Cardiac muscle cell (in vitro differentiated cells and primary cell): ENCODE measurements at regions not wholly inside any gene's neighbourhood (a gene's known extent, or its start where the extent isn't known, plus 50 kb on each side); places are given as distances from the start of the nearest gene placed in this dataset.

ENCODE experiments used
- DNase-seq, 2 donors: peaks; one replicate each; pipeline versions ENCODE4 v3.0.0 to v3.0.0-alpha.2; 2010 to 2017; ENCODE audit warnings: low read depth in 1 of 2, low spot score in 1 of 2
- H3K27ac ChIP-seq: fragments of 200-600 bp; sonication (generic); 2 replicates; pipeline ENCODE4 v1.5.1; 2016
- H3K27me3 ChIP-seq: fragments of 200-600 bp; sonication (generic); 2 replicates; pipeline ENCODE4 v1.6.0; 2016; ENCODE audit warnings: control low read depth
- H3K36me3 ChIP-seq: fragments of 200-600 bp; sonication (generic); 2 replicates; pipeline ENCODE4 v1.5.1; 2016; ENCODE audit warnings: control low read depth
- H3K4me1 ChIP-seq: fragments of 200-600 bp; sonication (generic); 2 replicates; pipeline ENCODE4 v1.8.1; 2017; ENCODE audit warnings: low read depth, mild to moderate bottlenecking, mixed run types
- H3K4me3 ChIP-seq: fragments of 200-600 bp; sonication (generic); 2 replicates; pipeline ENCODE4 v1.5.1; 2016; ENCODE audit warnings: mild to moderate bottlenecking
- H3K9me3 ChIP-seq: fragments of 200-600 bp; sonication (generic); 2 replicates; pipeline ENCODE4 v1.5.1; 2017; ENCODE audit warnings: low read depth, mild to moderate bottlenecking, control low read depth
- CTCF ChIP-seq: IDR thresholded peaks from 2 replicates; pipeline ENCODE4 v1.5.1; 2012; ENCODE audit warnings: low read depth, mild to moderate bottlenecking, low read length

- Histone ChIP-seq H3K36me3 (no peaks in the 10 kb centered on the region), H3K4me3 (no peak overlapping the region), H3K9me3 (no peaks in the 10 kb centered on the region), H3K27me3 (no peaks in the 10 kb centered on the region), H3K4me1 (no peaks in the 10 kb centered on the region), H3K27ac (no peak overlapping the region)
- no peak for DNase-seq
- no peak for TF ChIP-seq CTCF
Measured at GRCh38 chr4:23707652-23708026, 182.2 kb downstream of the PPARGC1A start.

- Histone ChIP-seq H3K27me3 (no peaks in the 10 kb centered on the region), H3K36me3 (no peaks in the 10 kb centered on the region), H3K4me3 (no peak overlapping the region), H3K27ac (no peak overlapping the region), H3K9me3 (no peaks in the 10 kb centered on the region), H3K4me1 (no peaks in the 10 kb centered on the region)
- DNase-seq = no peak
- TF ChIP-seq CTCF = no peak
Measured at GRCh38 chr4:23706972-23707651, 182.7 kb downstream of the PPARGC1A start.

GRCh38 chr4:23700197-23700596 lies 189.7 kb downstream of the PPARGC1A start:
- Histone ChIP-seq H3K27me3 (no peaks in the 10 kb centered on the region), H3K4me3 (no peak overlapping the region), H3K4me1 (no peaks in the 10 kb centered on the region), H3K9me3 (no peaks in the 10 kb centered on the region), H3K36me3 (no peaks in the 10 kb centered on the region), H3K27ac (no peak overlapping the region)
- DNase-seq = no peak
- TF ChIP-seq CTCF = no peak

- DNase-seq = no peak
- H3K9me3 ChIP-seq = no peaks in the 10 kb centered on the region
- H3K4me3 ChIP-seq = no peak overlapping the region
- no peak for TF ChIP-seq CTCF
- H3K27ac ChIP-seq = no peak overlapping the region
- H3K36me3 ChIP-seq = no peaks in the 10 kb centered on the region
- no peaks in the 10 kb centered on the region for H3K27me3 ChIP-seq
- H3K4me1 ChIP-seq = no peaks in the 10 kb centered on the region
Measured at GRCh38 chr4:23697722-23698121, 192.1 kb downstream of the PPARGC1A start.

- H3K4me1 ChIP-seq = no peaks in the 10 kb centered on the region
- no peaks in the 10 kb centered on the region for H3K9me3 ChIP-seq
- no peaks in the 10 kb centered on the region for H3K27me3 ChIP-seq
- no peak overlapping the region for H3K4me3 ChIP-seq
- H3K36me3 ChIP-seq = no peaks in the 10 kb centered on the region
- no peak for DNase-seq
- no peak for TF ChIP-seq CTCF
- H3K27ac ChIP-seq = no peak overlapping the region
Measured at GRCh38 chr4:23697001-23697528, 192.8 kb downstream of the PPARGC1A start.
